NCI-H2029 (cell line): ENCODE measurements at regions not wholly inside any gene's neighbourhood (a gene's known extent, or its start where the extent isn't known, plus 50 kb on each side); places are given as distances from the start of the nearest gene placed in this dataset.
A peak's percentile ranks its signal among the peaks of the same experiment; 100 is the strongest.
"Not testable (repeated sequence)": the region's sequence is repeated elsewhere in the genome, so short reads cannot be mapped to it uniquely, and the experiment has no call there.

Experiments
- DNase-seq: peaks from one replicate; lab custom pipeline; 2025; lab: John Stamatoyannopoulos, UW

DNA sequence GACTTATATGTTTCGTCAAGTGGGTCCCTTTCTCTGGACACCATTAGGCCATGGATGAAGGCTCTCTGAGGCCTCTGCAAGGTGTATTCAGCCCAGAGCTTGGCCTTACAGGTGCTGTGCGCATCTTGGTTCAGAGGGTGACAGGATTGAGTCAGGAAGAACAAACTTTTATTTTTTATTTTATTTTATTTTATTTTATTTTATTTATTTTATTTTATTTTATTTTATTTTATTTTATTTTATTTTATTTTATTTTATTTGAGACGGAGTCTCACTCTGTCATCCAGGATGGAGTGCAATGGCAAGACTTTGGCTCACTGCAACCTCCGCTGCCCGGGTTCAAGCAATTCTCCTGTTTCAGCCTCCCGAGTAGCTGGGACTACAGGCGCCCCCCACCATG lies 370.4 kb upstream of the CLNK start:
- DNase-seq: not testable (repeated sequence)

DNA sequence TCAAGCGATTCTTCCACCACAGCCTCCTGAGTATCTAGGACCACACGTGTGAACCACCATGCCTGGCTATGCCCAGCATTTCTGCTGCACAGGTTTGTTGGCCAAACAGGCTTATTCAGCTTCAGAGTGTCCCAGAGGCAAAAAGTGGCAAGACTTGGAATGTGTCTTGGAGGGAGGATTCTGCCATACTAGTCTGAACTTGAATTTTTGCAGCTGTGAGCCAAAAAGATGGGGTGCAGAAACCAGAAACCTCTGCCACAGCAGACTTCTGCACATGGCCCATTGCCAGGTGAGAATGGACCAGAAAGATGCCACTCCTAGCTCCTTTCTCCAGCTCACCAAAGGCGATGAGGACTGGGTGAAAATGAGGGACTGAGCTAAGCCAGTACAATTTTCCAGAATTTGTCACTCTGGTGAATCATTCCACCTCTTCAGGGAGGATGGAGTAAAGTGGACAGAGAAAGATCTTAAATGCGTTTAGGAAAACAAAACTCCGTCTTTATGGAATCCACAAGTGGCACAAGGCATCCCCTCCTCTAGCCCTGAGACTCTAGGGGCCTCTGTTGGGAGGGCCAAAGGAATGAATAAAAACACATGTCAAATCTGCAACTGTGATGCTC lies 369.1 kb upstream of the CLNK start:
- no peak for DNase-seq

DNA sequence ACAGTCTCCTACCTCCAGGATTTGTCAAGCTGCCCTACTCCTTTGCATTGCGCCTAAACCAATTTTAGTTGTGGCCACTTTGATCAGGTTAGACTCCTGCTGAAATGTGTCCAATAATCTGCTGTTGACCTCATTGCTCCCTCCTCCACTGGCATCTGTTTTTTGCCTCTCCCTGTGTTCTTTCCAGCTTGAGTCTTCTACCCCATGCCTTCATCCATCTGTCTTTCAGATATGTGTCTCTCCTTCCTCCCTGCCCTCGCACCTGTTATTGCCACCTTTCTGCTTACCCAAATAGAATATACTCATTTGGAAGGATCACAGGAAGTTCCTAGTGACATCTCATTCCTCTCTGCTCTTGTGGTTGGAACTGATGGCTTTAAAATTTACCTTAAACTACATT lies 366.6 kb upstream of the CLNK start:
- no peak for DNase-seq

GRCh38 chr4:11050766-11051165 lies 366.2 kb upstream of the CLNK start:
- DNase-seq: no peak

- DNase-seq: no peak
Measured at GRCh38 chr4:11049001-11049400, 364.4 kb upstream of the CLNK start.

DNA sequence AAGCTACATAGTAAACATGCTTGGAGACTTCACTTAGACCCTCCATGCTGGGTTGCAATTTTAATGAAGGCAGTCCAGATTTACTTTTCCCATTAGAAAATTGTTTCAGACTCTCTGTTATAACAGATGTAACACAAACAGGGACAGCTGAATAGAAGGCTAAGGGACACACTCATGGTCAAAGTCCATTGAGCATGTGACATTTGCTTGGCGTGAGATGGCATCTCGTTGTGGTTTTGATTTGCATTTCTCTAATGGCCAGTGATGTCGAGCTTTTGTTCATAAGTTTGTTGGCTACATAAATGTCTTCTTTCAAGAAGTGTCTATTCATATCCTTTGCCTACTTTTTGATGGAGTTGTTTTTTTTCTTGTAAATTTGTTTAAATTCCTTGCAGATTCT lies 358.2 kb upstream of the CLNK start:
- no peak for DNase-seq

- peak; percentile 51 for DNase-seq
Measured at GRCh38 chr4:11039634-11040131, 355.1 kb upstream of the CLNK start.

DNA sequence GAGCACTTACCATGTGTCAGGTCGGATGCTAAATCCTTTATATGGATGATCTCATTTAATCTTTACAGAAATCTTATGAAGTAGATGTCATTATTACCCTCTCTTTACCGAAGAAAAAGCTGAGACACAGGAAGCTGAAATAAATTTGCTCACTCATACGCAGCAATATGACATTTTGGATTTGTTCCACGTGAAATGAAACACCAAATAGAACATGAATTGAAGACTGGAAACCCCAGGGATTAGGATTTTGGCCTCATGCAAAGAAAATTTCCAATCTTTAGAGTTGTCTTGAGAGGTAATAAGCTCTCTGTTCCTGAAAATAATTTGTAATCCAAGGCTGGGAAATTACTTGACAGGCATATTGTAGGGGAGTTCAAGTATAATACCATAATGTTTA lies 354.4 kb upstream of the CLNK start:
- DNase-seq: no peak

- DNase-seq: no peak
Measured at GRCh38 chr4:11037637-11038036, 353.1 kb upstream of the CLNK start.

DNA sequence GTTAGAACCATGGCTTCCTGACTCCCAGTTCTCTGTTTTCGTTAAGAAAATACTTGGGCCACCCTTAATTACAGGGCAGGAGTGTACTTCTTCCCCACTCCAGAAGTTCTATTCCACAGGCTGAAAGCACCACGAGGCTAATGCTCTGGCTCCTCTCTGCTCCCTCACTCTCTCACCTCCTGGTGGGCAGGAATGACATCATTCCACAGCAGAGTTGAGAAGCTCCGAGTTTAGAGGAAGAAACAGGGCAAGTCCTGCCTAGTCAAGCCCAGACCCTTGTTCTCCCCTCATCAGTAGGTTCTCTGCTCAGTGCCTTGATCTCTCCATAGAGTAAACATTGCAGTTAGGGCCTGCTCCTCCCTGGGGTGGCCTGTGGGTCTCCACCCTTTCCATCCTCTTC lies 343.8 kb upstream of the CLNK start:
- no peak for DNase-seq

- DNase-seq: no peak
Measured at GRCh38 chr4:11021333-11021732, 336.8 kb upstream of the CLNK start.

GRCh38 chr4:11019451-11020240 lies 335.1 kb upstream of the CLNK start:
- DNase-seq: no peak

- no peak for DNase-seq
Measured at GRCh38 chr4:11014199-11014598, 329.6 kb upstream of the CLNK start.

- DNase-seq: no peak
Measured at GRCh38 chr4:11013094-11013664, 328.6 kb upstream of the CLNK start.

DNA sequence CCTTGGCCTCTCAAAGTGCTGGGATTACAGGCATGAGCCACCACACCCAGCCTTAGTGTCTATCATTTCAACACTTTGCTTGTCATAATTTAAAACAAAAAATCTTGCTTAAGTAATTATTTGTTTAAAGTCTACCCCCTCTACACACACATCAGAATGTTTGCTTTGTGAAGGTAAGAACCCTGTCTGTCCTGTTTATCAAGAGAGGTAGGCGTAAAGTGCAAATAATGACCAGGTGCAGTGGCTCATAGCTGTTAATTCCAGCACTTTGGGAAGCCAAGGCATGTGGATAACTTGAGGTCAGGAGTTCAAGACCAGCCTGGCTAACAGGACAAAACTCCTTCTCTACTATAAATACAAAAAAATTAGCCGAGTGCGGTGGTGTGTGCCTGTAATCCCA lies 326.7 kb upstream of the CLNK start:
- DNase-seq: peak; percentile 53

GRCh38 chr4:11010624-11011023 lies 326.1 kb upstream of the CLNK start:
- no peak for DNase-seq

DNA sequence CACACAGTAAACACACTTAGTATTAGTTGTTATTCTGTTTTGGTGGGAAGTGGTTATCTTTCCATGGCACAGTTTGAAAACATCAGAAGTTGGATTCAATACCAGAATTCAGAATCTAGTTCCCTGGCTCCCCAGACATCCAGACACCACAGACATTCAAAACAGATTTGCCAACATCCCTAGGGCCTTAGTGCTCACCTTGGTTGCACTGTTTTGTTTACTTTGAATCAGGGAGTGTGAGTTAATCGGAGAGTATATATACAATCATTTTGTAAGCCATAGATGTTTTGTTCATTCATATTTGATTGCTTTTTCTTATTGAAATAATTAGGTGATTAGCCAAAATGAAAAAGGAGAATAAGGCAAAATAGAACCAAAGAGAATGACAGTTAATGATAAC lies 324.7 kb upstream of the CLNK start:
- DNase-seq: no peak

- DNase-seq: no peak
Measured at GRCh38 chr4:11005300-11005699, 320.7 kb upstream of the CLNK start.

GRCh38 chr4:11004818-11005217 lies 320.2 kb upstream of the CLNK start:
- no peak for DNase-seq

- no peak for DNase-seq
Measured at GRCh38 chr4:11002961-11003360, 318.4 kb upstream of the CLNK start.

GRCh38 chr4:10998846-10999245 lies 314.3 kb upstream of the CLNK start:
- no peak for DNase-seq

GRCh38 chr4:10984815-10985214 lies 300.2 kb upstream of the CLNK start:
- no peak for DNase-seq

DNA sequence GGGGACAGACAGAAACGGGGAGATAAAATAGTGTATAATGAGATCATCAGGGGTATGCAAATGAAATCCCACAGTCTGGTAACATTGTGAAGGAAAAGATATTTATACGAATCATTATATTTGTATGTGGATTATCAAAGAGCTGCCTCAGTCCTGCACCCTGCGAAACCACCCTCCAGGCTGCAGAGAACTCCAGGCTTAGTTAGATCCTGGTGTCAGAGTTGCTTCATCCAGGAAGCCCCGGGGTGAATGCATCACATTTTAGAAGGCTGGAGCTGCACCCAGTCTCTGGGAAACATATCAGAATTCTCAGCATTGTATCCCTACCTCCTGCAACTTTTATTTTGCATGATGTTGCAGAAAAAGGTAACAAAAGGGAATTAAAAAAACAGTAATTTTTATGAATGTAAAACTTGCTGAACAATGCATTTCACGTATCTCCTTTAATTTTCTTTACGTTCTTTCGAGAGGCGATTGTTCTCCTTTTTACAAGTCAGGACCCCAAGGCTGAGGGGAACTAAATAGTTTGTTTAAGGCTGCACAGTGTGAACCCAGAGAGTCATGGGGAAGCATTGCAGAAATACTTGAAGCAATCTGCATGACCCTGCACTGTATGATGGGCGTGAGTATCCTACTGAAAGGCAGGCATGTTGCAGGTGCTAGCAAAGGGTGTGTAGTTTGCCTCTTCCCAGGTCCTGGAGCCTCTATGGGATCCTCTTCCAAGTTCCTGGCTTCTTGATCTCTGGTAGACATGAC lies 299.5 kb upstream of the CLNK start:
- no peak for DNase-seq
